ENCODE measurements at regions not wholly inside any gene's neighbourhood (a gene's known extent, or its start where the extent isn't known, plus 50 kb on each side); places are given as distances from the start of the nearest gene placed in this dataset.

- no peak for DNase-seq
Measured at GRCh38 chr15:99921101-99921500, 187.9 kb upstream of the LYSMD4 start.

GRCh38 chr15:99918072-99918471 is 184.8 kb upstream of the LYSMD4 start:
- DNase-seq, result no peak

GRCh38 chr15:99917252-99917651 is 184.0 kb upstream of the LYSMD4 start:
- DNase-seq, result no peak

- no peak for DNase-seq
Measured at GRCh38 chr15:99916668-99917223, 183.5 kb upstream of the LYSMD4 start.

- no peak for DNase-seq
Measured at GRCh38 chr15:99914723-99915122, 181.5 kb upstream of the LYSMD4 start.

GRCh38 chr15:99911816-99912215 is 178.6 kb upstream of the LYSMD4 start:
- DNase-seq, result no peak

GRCh38 chr15:99909592-99910295 is 176.5 kb upstream of the LYSMD4 start:
- DNase-seq, result no peak

- DNase-seq, result no peak
Measured at GRCh38 chr15:99907698-99908097, 174.5 kb upstream of the LYSMD4 start.

- DNase-seq, result no peak
Measured at GRCh38 chr15:99906793-99907192, 173.6 kb upstream of the LYSMD4 start.

GRCh38 chr15:99906311-99906710 is 173.1 kb upstream of the LYSMD4 start:
- no peak for DNase-seq

- DNase-seq, result no peak
Measured at GRCh38 chr15:99902248-99902928, 169.2 kb upstream of the LYSMD4 start.

- DNase-seq, result no peak
Measured at GRCh38 chr15:99895956-99896311, 162.7 kb upstream of the LYSMD4 start.

- DNase-seq, result no peak
Measured at GRCh38 chr15:99895189-99895955, 162.1 kb upstream of the LYSMD4 start.

- no peak for DNase-seq
Measured at GRCh38 chr15:99878835-99879234, 145.6 kb upstream of the LYSMD4 start.

GRCh38 chr15:99873451-99873850 is 140.2 kb upstream of the LYSMD4 start:
- DNase-seq, result no peak

- DNase-seq, result no peak
Measured at GRCh38 chr15:99863550-99864198, 130.4 kb upstream of the LYSMD4 start.

- peak; percentile 12 for DNase-seq
Measured at GRCh38 chr15:99857836-99858235, 124.6 kb upstream of the LYSMD4 start.

GRCh38 chr15:99850517-99850916 is 117.3 kb upstream of the LYSMD4 start:
- DNase-seq, result no peak

- DNase-seq, result no peak
Measured at GRCh38 chr15:99845009-99845408, 111.8 kb upstream of the LYSMD4 start.

GRCh38 chr15:99844150-99844549 is 110.9 kb upstream of the LYSMD4 start:
- no peak for DNase-seq

GRCh38 chr15:99842071-99842470 is 108.8 kb upstream of the LYSMD4 start:
- no peak for DNase-seq

- DNase-seq, result no peak
Measured at GRCh38 chr15:99826157-99826780, 93.0 kb upstream of the LYSMD4 start.

GRCh38 chr15:99823346-99823745 is 90.1 kb upstream of the LYSMD4 start:
- no peak for DNase-seq

All from NCI-H345 (cell line).